Occipital lobe (tissue), 1 donor: ENCODE measurements at regions not wholly inside any gene's neighbourhood (a gene's known extent, or its start where the extent isn't known, plus 50 kb on each side); places are given as distances from the start of the nearest gene placed in this dataset.
A peak's percentile ranks its signal among the peaks of the same experiment; 100 is the strongest.
"Not testable (repeated sequence)": the region's sequence is repeated elsewhere in the genome, so short reads cannot be mapped to it uniquely, and the experiment has no call there.

ENCODE experiments used
- DNase-seq: peaks from one replicate; lab custom pipeline; 2025; lab: John Stamatoyannopoulos, UW

DNA sequence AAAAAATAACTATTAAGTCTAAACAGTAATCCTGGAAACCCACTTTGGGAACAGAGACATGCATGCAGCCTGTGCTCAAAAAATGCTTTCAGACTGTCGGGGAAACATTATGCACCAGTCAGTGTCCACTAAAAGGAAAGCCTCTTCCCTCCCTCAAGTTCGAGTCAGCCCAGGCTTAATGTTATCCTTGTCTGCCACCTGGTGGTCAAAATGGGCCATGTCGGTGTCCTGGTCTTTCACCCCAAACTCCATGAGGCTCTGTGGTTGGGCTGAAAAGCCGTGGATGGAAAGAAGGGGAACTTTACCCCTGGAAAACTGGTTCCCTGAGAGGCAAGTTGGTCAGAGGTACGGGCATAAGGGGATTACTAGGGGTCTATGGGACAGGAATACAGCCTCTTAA lies 88.4 kb upstream of the ZNF492 start:
- DNase-seq, result no peak

GRCh38 chr19:22533761-22534160 lies 100.4 kb upstream of the ZNF492 start:
- DNase-seq, result no peak

DNA sequence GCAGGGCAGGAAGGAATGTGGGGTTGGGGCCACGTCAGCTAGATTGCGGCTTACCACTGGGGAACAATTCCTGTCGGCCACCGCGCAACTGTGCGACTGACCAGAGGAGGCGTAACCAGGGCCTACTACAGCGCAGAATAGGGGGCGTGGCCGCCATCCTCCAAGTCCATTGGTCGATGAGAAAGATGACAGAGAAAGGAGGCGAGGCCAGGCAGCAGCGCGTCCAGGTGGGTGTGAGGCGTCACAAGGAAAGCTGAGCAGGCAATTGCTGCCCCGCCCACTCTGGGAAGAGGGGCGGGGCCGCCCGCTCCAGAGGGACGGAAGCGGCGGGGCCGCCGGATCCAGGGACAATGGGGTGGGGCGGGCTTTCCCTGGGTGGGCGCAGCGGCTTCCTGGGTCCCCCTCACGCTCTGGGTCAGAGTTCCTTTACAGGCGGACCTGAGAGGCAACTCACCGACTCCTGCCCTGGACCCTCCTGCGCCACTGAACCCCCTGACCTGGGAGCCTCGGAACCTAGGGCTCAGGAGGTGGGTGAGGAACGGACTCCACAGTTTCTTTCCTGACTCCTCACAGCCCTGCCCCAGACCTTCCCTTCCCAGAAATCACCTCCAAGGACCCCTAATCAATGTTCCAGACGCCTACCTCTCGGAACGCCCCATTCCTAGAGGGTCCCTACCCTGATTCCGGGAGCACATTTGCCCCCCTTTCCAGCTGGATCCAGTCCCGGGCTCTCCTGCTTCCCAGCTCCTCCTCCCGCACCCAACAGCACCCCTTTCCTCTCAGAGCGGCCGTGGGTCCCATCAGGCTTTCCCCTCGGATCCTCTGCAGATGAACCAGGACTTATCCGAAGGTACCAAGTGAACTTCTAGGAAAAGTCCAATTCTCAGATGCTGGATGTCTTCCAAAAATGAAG lies 101.5 kb upstream of the ZNF492 start:
- DNase-seq, result peak; percentile 30

DNA sequence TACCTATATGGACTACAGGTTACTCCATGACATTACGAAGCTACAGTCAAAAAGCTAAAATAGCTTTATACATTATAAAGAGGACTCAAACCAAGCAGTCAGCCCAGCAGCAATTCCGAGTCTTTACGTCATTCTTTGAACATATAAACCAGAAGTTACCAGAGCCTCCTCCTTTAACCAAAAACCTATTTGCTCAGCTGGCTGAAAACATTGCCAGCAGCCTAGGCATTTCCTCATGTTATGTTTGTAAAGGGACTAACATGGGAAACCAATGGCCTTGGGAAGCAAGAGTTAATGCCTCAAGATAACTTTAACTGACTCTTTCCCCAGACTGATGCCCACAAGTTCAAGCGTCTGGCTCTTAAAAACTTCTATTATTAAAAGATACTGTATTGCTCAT lies 104.1 kb upstream of the ZNF492 start:
- no peak for DNase-seq

- no peak for DNase-seq
Observed at GRCh38 chr19:22528956-22529355, 105.2 kb upstream of the ZNF492 start.

- DNase-seq, result no peak
Observed at GRCh38 chr19:22527554-22527953, 105.4 kb upstream of the ZNF98 start.

DNA sequence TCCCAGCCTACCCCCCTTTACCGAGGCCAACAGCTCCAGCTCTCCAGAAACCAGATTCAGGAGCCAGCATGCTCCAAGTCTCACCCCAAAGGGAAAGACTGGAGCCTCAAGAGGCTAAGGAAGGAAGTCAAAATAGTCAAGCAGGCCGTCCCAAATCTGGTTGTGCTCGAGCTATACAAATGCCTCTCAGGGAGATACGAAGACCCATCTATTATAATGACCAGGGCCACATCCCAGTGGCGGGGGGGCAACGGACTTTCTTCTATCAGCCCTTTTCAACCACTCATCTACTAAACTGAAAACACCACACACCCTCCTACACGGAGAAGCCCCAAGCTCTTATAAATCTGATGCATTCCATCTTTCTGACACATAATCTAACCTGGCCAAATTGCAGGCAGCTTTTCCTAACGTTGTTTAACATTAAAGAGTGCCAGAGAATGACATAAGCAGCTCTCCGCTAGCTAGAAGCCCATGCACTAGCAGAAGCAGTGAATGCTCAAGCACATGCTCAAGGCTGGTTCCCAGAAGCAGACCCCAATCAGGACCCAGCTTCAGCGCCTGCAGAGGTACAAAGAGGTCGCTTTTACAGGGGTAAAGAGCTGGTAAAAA lies 104.6 kb upstream of the ZNF98 start:
- DNase-seq, result no peak

DNA sequence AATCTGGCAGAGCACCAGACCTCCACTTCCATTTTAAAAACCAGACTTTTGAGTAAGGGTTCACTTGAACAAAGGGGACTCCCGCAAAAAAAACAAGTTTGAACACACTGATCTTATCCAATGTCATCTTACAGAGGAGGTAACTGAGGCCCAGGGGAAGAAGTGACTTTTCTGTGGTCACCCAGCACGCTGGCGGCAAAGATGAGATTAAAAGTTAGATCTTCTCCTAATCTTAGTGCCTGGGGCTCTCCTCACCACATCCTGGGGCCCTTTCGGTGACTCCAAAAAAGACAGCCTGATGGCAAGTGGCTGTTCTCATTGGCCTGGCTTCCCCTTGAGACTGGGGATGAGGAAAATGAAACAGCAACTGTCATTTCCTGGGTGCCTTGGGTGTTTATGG lies 101.8 kb upstream of the ZNF98 start:
- DNase-seq, result no peak

- not testable (repeated sequence) for DNase-seq
Observed at GRCh38 chr19:22519562-22519961, 97.4 kb upstream of the ZNF98 start.

DNA sequence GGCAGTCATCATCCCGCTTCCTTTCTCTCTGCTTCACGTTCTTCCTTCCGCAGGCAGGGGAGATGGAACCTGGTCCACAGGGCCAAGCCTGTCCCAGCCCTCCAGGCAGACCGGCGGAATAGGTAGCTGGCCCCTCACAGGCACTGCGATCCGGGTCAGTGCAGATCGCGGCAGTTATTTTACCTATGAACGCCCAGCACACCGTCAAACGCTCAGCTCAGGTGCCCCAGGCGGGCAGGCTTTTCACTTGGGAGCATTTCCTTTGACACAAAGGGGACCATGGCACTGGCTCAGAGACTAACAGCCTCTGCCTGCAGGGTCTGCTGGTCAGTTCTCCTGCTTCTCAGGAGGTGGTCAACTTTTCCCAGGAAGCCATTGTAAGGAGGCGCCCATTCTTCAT lies 97.0 kb upstream of the ZNF98 start:
- no peak for DNase-seq

DNA sequence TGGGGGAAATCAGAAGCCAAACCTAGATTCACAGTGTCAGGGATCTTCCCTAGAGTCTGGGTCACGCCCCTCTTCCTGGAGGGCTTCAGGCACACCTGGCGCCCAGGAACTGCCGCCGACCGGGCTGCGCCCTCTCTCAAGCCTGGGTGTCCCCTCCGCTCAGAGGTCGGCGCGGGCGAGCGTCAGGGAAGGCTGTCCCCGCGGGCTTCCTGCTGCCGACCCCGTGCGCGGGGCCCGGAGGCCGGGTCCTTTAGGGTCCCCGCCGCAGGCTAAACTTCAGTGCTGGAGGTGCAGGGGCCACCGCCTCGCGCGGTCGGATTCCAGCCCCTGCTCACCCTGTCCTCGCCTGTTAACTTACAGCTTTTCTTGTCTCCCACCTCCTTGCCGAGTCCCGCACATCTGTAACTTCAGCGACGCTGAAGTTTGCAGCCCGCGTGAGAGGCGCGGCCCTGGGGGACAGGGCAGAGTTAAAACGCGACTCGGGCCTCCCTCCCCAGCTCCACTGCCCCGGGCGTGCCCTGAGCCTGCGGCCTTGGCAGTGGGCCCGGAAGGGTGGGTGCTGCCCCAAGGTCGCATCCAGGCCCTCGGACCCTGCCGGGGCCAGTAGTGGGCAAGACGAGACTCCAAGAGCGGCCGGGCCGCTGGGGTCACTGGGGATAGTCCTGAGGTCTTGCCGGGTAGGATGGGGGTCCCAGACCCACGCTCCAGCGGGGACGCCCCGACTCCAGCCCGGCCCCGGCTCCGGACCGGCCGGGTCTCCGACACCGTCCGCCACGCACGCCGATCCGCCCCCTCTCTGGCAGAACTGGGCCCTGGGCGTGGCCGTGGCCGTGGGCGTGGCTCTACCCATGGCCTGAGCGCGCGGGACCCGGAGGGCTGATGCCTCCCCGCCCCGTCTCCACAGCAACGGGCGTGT lies 95.6 kb upstream of the ZNF98 start:
- no peak for DNase-seq

GRCh38 chr19:22515435-22515834 lies 93.3 kb upstream of the ZNF98 start:
- DNase-seq, result no peak

DNA sequence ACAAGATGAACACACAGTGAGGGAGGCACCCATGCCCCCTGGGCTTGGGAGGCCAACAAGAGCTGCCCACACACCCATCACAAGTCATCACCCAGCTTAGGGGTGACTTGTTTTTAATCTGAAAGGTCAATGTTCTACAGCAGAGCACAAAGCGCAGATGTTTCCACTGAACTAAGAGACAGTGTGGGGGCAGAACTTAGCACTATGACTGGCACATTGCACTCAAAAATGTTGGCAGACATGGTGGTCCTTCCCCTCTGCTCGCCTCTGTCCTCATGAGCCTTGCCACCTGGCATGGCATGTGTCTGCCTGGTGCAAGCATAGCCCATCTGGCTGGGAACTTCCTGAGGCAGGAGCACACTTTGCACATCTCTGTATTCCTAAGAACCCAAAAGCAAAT lies 81.4 kb upstream of the ZNF98 start:
- no peak for DNase-seq

DNA sequence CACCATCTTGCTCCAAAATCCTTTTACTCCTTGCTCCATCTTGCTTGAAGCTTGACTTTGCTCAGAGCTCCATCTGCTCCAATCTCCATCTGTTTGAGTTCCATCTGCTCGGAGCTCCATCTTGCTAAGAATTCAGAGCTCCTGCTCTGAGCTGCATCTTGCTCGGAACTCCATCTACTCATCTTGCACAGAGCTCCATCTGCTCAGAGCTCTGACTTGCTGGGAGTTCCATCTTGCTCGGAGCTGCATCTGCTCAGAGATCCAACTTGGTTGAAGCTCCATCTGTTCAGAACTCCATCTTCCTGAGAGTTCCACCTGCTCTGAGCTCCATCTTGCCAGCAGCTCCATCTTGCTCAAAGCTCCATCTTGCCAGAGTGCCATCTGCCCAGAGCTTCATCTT lies 80.6 kb upstream of the ZNF98 start:
- no peak for DNase-seq

DNA sequence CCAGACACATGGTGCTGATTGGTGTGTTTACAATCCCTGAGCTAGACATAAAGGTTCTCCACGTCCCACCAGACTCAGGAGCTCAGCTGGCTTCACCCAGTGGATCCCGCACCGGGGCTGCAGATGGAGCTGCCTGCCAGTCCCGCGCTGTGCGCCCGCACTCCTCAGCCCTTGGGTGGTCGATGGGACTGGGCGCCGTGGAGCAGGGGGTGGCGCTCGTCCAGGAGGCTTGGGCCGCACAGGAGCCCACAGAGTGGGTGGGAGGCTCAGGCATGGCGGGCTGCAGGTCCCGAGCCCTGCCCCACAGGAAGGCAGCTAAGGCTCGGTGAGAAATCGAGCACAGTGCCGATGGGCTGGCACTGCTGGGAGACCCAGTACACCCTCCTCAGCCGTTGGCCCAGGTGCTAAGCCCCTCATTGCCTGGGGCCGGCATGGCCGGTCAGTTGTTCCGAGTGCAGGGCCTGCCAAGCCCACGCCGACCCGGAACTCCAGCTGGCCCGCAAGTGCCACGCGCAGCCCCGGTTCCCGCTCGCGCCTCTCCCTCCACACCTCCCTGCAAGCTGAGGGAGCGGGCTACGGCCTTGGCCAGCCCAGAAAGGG lies 76.8 kb upstream of the ZNF98 start:
- DNase-seq, result not testable (repeated sequence)

GRCh38 chr19:22491746-22492145 lies 69.6 kb upstream of the ZNF98 start:
- no peak for DNase-seq

- DNase-seq, result not testable (repeated sequence)
Observed at GRCh38 chr19:22483514-22483913, 61.4 kb upstream of the ZNF98 start.

GRCh38 chr19:22472180-22472637 lies 50.1 kb upstream of the ZNF98 start:
- DNase-seq, result no peak
